HepG2 (cell line): ENCODE measurements at regions not wholly inside any gene's neighbourhood (a gene's known extent, or its start where the extent isn't known, plus 50 kb on each side); places are given as distances from the start of the nearest gene placed in this dataset.

ENCODE experiments used
- ATAC-seq: fragments of 200-7000 bp; cut with Tn5 transposase; 3 replicates; pipeline ENCODE4 v1.9.1; 2020; ENCODE audit warnings: mild to moderate bottlenecking, moderate library complexity
- BruUV-seq: library from RNA; stranded (reverse); fragments of 400-500 nt; replicated peaks from 2 replicates; lab custom pipeline; 2021; lab: Mats Ljungman, UMichigan
- CTCF ChIA-PET: fragments of 300-600 bp; formaldehyde crosslinking; extraction: SDS; loops from one replicate; lab custom pipeline; 2021; ENCODE audit warnings: low total read pairs, inconsistent platforms, low intra/inter-chr PET ratio; lab: Yijun Ruan, JAX
- POLR2A ChIA-PET: fragments of 350-600 bp; sonication (Branson Sonifier 250); formaldehyde crosslinking; loops from one replicate; lab custom pipeline; 2020; ENCODE audit warnings: antibody characterized with exemption, inconsistent platforms; lab: Yijun Ruan, JAX
- DNase-seq: peaks from one replicate; pipeline ENCODE4 v3.0.0-alpha.2; 2015; ENCODE audit warnings: low spot score
- FAIRE-seq: peaks from 3 replicates; lab custom pipeline; 2011; peaks lifted over from hg19 to GRCh38; lab: Jason Lieb, UNC
- H2AFZ ChIP-seq: one replicate; pipeline ENCODE4 v1.6.1; 2011; ENCODE audit warnings: low read length, inconsistent platforms
- H3K27ac ChIP-seq: fragments of 300-600 bp; 3 replicates; pipeline ENCODE4 v1.8.0; 2011; ENCODE audit warnings: mixed run types, mild to moderate bottlenecking, mixed read lengths, low read length, inconsistent platforms; ENCODE audit not compliant: insufficient read depth; ENCODE audit errors: extremely low read length
- H3K27me3 ChIP-seq, 2 experiments: fragments of 200-600 bp in 1 of 2; 2 replicates in 1 of 2; 3 replicates in 1 of 2; pipeline versions ENCODE4 v1.6.0 to v1.8.0; 2011; ENCODE audit warnings: low read length in 2 of 2, mild to moderate bottlenecking in 2 of 2, moderate library complexity in 2 of 2, inconsistent platforms in 1 of 2; ENCODE audit not compliant: insufficient read depth in 2 of 2, control insufficient read depth in 1 of 2
- H3K36me3 ChIP-seq, 2 experiments: fragments of 200-600 bp in 1 of 2; replicated peaks in 1 of 2; 2 replicates in 1 of 2; 3 replicates in 1 of 2; pipeline versions ENCODE4 v1.5.1 to v1.8.0; 2011; ENCODE audit warnings: low read length in 2 of 2, inconsistent platforms in 1 of 2; ENCODE audit not compliant: insufficient read depth in 2 of 2, control insufficient read depth in 1 of 2
- H3K4me1 ChIP-seq: 2 replicates; pipeline ENCODE4 v1.5.1; 2012; ENCODE audit warnings: low read length, inconsistent platforms; ENCODE audit not compliant: insufficient read depth
- H3K4me2 ChIP-seq: 2 replicates; pipeline ENCODE4 v1.6.0; 2011; ENCODE audit warnings: low read depth, low read length, inconsistent platforms
- H3K4me3 ChIP-seq, 3 experiments: fragments of 200-600 bp in 1 of 3; sonication (generic), shearing (Covaris generic) in 1 of 3; replicated peaks in 1 of 3; 2 replicates each; pipeline ENCODE4 v1.5.1; 2011 to 2016; ENCODE audit warnings: low read length in 3 of 3, inconsistent platforms in 2 of 3, low read depth in 2 of 3, mild to moderate bottlenecking in 2 of 3, control low read depth in 1 of 3, mixed read lengths in 1 of 3; ENCODE audit not compliant: insufficient read depth in 1 of 3
- H3K79me2 ChIP-seq: one replicate; pipeline ENCODE4 v1.6.1; 2011; ENCODE audit warnings: low read length, inconsistent platforms; ENCODE audit not compliant: insufficient read depth
- H3K9ac ChIP-seq: 2 replicates; pipeline ENCODE4 v1.6.0; 2011; ENCODE audit warnings: mild to moderate bottlenecking, low read depth, low read length, inconsistent platforms; ENCODE audit not compliant: insufficient read depth
- H3K9me3 ChIP-seq: 2 replicates; pipeline ENCODE4 v1.5.1; 2012; ENCODE audit warnings: mild to moderate bottlenecking, low read length
- H4K20me1 ChIP-seq: 2 replicates; pipeline ENCODE4 v1.6.0; 2011; ENCODE audit warnings: inconsistent platforms, mild to moderate bottlenecking, low read length, moderate library complexity; ENCODE audit not compliant: insufficient read depth
- ETV6 ChIP-seq: sonication (generic); formaldehyde crosslinking; conservative IDR thresholded peaks from 2 replicates; pipeline ENCODE4 v1.4.0; 2020; ENCODE audit warnings: missing genetic modification reagents
- KLF6 ChIP-seq: IDR thresholded peaks from 2 replicates; pipeline ENCODE4 v1.8.0; 2016; ENCODE audit warnings: missing biosample characterization, missing genetic modification reagents
- PHB2 ChIP-seq: fragments of 450-650 bp; IDR thresholded peaks from 2 replicates; pipeline ENCODE4 v1.6.1; 2018; ENCODE audit not compliant: partially characterized antibody
- POLR2AphosphoS5 ChIP-seq: IDR thresholded peaks from 2 replicates; pipeline ENCODE4 v1.6.1; 2012; ENCODE audit warnings: low read depth, low read length
- PRDM15 ChIP-seq: sonication (generic); formaldehyde crosslinking; IDR thresholded peaks from 2 replicates; pipeline ENCODE4 v1.4.0; 2020; ENCODE audit warnings: missing genetic modification reagents
- ZBTB49 ChIP-seq: sonication (generic); formaldehyde crosslinking; IDR thresholded peaks from 2 replicates; pipeline ENCODE4 v1.4.0; 2020; ENCODE audit warnings: missing genetic modification reagents, borderline replicate concordance
- ZNF883 ChIP-seq: sonication (generic); formaldehyde crosslinking; IDR thresholded peaks from 2 replicates; pipeline ENCODE4 v1.5.1; 2020; ENCODE audit warnings: mild to moderate bottlenecking, missing genetic modification reagents; ENCODE audit errors: not compliant biosample characterization
- WGBS: methylation state at CpG from one replicate; pipeline ENCODE4 v1.1.6; 2017; ENCODE audit warnings: low lambda C conversion rate; 5-methylcytosine and 5-hydroxymethylcytosine counted together
- in situ Hi-C: cut with HindIII; loops from 2 replicates; pipeline ENCODE4 v1.10.0; 2017; ENCODE audit warnings: low pct_unique_long_range_greater_than_20kb; ENCODE audit not compliant: extremely low pct_ligation_motif_present
- intact Hi-C: fragments of 100-400 bp; cut with micrococcal nuclease; formaldehyde crosslinking; loops from one replicate; pipeline ENCODE4 v1.10.0; 2022; ENCODE audit not compliant: unreplicated experiment
- TF ChIP-seq, protein P1 (sequence below): sonication (generic); formaldehyde crosslinking; IDR thresholded peaks from 2 replicates; pipeline ENCODE4 v1.4.0; 2020; ENCODE audit warnings: mild to moderate bottlenecking, missing genetic modification reagents

DNA sequence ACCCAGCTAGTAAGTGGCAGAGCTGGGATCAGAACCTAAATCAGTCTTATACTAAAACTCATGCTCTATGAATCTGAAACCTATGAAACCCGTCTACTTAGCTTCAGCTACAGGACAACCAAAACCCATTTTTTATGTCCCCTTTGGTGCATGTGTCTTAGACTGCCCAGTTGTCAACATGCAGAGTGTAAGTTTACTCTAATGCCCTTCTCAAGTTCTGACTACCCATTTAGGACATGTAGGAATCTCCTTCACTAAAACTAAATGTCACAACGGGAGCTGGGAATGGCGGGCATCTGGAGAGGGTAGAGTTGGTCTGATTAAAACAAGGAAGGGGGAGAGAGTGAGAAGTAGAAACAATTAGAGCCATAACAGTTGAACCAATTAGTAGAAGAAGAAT lies 167.9 kb upstream of the UBASH3B start (continued):
- no peak for TF ChIP-seq ZNF883 (CRISPR knock-in tag)

DNA sequence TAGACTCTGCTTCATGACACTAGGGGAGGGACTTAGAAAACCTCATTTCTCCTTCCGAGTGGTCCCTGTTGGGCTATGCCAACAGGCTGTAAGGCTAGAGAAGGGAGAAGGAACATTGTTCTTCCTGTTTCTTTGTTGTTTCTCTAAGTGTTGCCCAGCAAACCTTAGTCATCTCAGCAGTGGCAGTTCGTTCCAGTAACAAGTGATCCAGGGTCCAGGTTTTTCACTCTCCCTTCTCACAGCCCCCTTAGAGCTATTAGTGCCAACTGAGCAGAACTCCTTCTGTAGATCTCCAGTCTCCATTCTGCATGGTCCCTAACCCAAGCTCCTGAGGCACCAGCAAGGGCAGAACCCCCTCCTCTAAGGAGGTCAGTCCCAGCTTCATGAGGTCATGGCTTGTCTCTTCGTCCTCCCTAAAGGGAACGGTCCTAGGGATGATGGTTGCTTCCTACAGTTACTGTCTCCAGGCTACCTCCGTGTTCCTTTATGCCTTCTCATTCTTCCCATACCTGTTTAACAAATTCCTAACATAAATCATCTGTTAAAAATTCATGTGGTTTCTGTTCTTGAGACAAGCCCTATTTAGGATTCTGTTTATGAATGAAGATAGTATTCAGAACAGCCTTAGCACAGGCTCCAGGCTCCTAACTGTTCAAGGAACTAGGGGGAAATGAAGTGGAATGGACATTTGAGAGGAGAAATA lies 168.6 kb upstream of the UBASH3B start:
- Histone ChIP-seq H3K79me2 (no peaks in the 10 kb centered on the region), H3K4me3 (no peak overlapping the region), H3K27me3 (0 out of 5 replicates have a peak, but pooled peaks cover 0 to 2% of the 10 kb centered on the region in 2 experiments), H4K20me1 (no peaks in the 10 kb centered on the region), H3K4me2 (no peak overlapping the region), H3K4me1 (peaks cover 9% of the 10 kb centered on the region), H3K27ac (no peak overlapping the region), H3K9ac (no peak overlapping the region), H2AFZ (no peak overlapping the region), H3K9me3 (peaks cover 6% of the 10 kb centered on the region), H3K36me3 (no peaks in the 10 kb centered on the region)
- ATAC-seq (no peak), DNase-seq (no peak), FAIRE-seq (no peak)
- no TSS peak for BruUV-seq
- TF ChIP-seq PRDM15 (peak; percentile 97), KLF6 (CRISPR knock-in tag) (no peak), ETV6 (no peak), PHB2 (no peak), POLR2AphosphoS5 (no peak), ZBTB49 (CRISPR knock-in tag) (no peak)
- TF ChIP-seq, protein P1, sequence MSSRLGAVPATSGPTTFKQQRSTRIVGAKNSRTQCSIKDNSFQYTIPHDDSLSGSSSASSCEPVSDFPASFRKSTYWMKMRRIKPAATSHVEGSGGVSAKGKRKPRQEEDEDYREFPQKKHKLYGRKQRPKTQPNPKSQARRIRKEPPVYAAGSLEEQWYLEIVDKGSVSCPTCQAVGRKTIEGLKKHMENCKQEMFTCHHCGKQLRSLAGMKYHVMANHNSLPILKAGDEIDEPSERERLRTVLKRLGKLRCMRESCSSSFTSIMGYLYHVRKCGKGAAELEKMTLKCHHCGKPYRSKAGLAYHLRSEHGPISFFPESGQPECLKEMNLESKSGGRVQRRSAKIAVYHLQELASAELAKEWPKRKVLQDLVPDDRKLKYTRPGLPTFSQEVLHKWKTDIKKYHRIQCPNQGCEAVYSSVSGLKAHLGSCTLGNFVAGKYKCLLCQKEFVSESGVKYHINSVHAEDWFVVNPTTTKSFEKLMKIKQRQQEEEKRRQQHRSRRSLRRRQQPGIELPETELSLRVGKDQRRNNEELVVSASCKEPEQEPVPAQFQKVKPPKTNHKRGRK (CRISPR knock-in tag) = no peak
- intact Hi-C loops = no loop called here
- in situ Hi-C loops = no loop called here
- CTCF ChIA-PET = no interaction called here
- 25% methylated on average over 5 of the region's 5 CpGs for WGBS
- POLR2A ChIA-PET = no interaction called here
